ENCODE measurements at regions not wholly inside any gene's neighbourhood (a gene's known extent, or its start where the extent isn't known, plus 50 kb on each side); places are given as distances from the start of the nearest gene placed in this dataset.
A peak's percentile ranks its signal among the peaks of the same experiment; 100 is the strongest.

DNA sequence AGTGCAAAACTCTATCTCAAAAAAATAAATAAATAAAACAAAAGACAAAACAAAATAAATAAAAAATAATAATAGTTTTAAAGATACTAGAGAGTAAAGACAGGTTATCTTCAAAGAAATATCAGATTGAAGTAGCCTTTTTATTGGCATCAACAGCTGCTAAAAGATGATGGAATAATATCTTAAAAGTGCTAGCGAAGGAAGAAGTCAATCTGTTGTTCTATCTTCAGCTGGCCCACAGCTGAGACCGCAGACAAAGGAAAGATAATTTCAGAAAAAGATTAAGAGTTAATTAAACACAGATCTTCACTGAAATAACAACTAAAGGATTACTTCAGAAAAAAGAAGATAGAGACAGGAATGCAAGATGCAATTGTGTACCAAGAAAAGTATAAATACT lies 130.2 kb upstream of the PKDCC start:
- H3K79me2 ChIP-seq (ENCODE audit: control insufficient read depth, insufficient read depth, low read length, poor library complexity), result no peaks in the 10 kb centered on the region
- no peak overlapping the region for H3K9ac ChIP-seq (ENCODE audit: low read length)
- no peak overlapping the region for H4K8ac ChIP-seq (ENCODE audit: low read depth, low read length)
- no peak overlapping the region for H3K23ac ChIP-seq (ENCODE audit: low read length)
- H3K79me1 ChIP-seq (ENCODE audit: low read length), result no peaks in the 10 kb centered on the region
- no peak overlapping the region for H2BK120ac ChIP-seq (ENCODE audit: insufficient read depth, low read length, poor library complexity)
- no peak overlapping the region for H4K12ac ChIP-seq (ENCODE audit: low read depth, low read length)
- H2BK5ac ChIP-seq (ENCODE audit: low read depth, low read length, poor library complexity), result no peak overlapping the region
- DNase-seq, result no peak
- no peak overlapping the region for H4K91ac ChIP-seq (ENCODE audit: low read depth, low read length)
- H3K9me3 ChIP-seq (ENCODE audit: insufficient read depth, low read depth, low read length), result no peaks in the 10 kb centered on the region
- no peak overlapping the region for H3K18ac ChIP-seq (ENCODE audit: low read length)
- no peak overlapping the region for H2AFZ ChIP-seq (ENCODE audit: insufficient read depth, low read length, poor library complexity)
- peaks cover 0 to 7% of the 10 kb centered on the region in 2 experiments for H3K4me1 ChIP-seq (ENCODE audit: control insufficient read depth in 1 of 2, insufficient read depth in 2 of 2, low read length in 2 of 2)
- no peaks in the 10 kb centered on the region for H3K27me3 ChIP-seq (ENCODE audit: insufficient read depth, low read length)
- no peak overlapping the region for H2AK5ac ChIP-seq (ENCODE audit: low read length)
- no peak overlapping the region for H3K4me2 ChIP-seq (ENCODE audit: low read length)
- H3K27ac ChIP-seq (ENCODE audit: low read depth, low read length), result no peak overlapping the region
- no CpG with 5 or more reads among the region's 2 CpGs for whole genome bisulfite sequencing (ENCODE audit: extremely low coverage, insufficient coverage, insufficient read length)
- no peak overlapping the region for H3K4ac ChIP-seq (ENCODE audit: low read depth, low read length)
- H3K36me3 ChIP-seq (ENCODE audit: control insufficient read depth in 1 of 2, insufficient read depth in 2 of 2, low read length in 2 of 2), result no peaks in the 10 kb centered on the region
- no peak overlapping the region for H2BK12ac ChIP-seq (ENCODE audit: low read length)
- H3K14ac ChIP-seq (ENCODE audit: low read length), result no peak overlapping the region
- H3K4me3 ChIP-seq (ENCODE audit: low read depth, low read length), result no peak overlapping the region

DNA sequence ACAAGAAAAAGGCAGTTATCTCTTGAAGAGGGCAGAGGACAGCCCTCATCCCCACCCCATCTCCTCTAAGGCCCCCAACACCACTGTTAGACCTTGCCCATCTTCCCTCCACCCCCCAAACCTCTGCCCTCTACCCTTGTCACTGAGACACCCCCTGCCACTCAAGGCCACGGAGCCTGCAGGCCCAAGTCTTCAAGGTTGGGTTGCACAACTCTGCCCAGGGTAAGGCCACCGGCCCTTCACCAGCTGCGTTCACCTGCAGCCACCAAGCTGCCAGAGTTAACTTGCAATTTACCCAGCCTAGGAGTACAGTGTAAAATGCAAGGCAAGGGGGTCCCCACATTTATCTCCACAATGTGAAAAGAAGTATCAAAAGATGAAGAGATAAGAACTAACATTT lies 128.7 kb upstream of the PKDCC start:
- no peak overlapping the region for H2AFZ ChIP-seq (ENCODE audit: insufficient read depth, low read length, poor library complexity)
- H2BK5ac ChIP-seq (ENCODE audit: low read depth, low read length, poor library complexity), result no peak overlapping the region
- no peak overlapping the region for H3K27ac ChIP-seq (ENCODE audit: low read depth, low read length)
- H3K79me1 ChIP-seq (ENCODE audit: low read length), result peaks cover 5% of the 10 kb centered on the region
- H3K9ac ChIP-seq (ENCODE audit: low read length), result no peak overlapping the region
- no peaks in the 10 kb centered on the region for H3K36me3 ChIP-seq (ENCODE audit: control insufficient read depth in 1 of 2, insufficient read depth in 2 of 2, low read length in 2 of 2)
- H3K18ac ChIP-seq (ENCODE audit: low read length), result no peak overlapping the region
- no peak overlapping the region for H2BK120ac ChIP-seq (ENCODE audit: insufficient read depth, low read length, poor library complexity)
- H3K79me2 ChIP-seq (ENCODE audit: control insufficient read depth, insufficient read depth, low read length, poor library complexity), result no peaks in the 10 kb centered on the region
- DNase-seq, result no peak
- no peak overlapping the region for H4K12ac ChIP-seq (ENCODE audit: low read depth, low read length)
- H3K27me3 ChIP-seq (ENCODE audit: insufficient read depth, low read length), result no peaks in the 10 kb centered on the region
- no CpG with 5 or more reads among the region's 3 CpGs for WGBS (ENCODE audit: extremely low coverage, insufficient coverage, insufficient read length)
- H3K4me2 ChIP-seq (ENCODE audit: low read length), result no peak overlapping the region
- H3K4me1 ChIP-seq (ENCODE audit: control insufficient read depth in 1 of 2, insufficient read depth in 2 of 2, low read length in 2 of 2), result peaks cover 8 to 17% of the 10 kb centered on the region in 2 experiments
- H2AK5ac ChIP-seq (ENCODE audit: low read length), result no peak overlapping the region
- no peaks in the 10 kb centered on the region for H3K9me3 ChIP-seq (ENCODE audit: insufficient read depth, low read depth, low read length)
- no peak overlapping the region for H4K8ac ChIP-seq (ENCODE audit: low read depth, low read length)
- H4K91ac ChIP-seq (ENCODE audit: low read depth, low read length), result no peak overlapping the region
- H3K14ac ChIP-seq (ENCODE audit: low read length), result no peak overlapping the region
- no peak overlapping the region for H3K23ac ChIP-seq (ENCODE audit: low read length)
- no peak overlapping the region for H2BK12ac ChIP-seq (ENCODE audit: low read length)
- no peak overlapping the region for H3K4ac ChIP-seq (ENCODE audit: low read depth, low read length)
- H3K4me3 ChIP-seq (ENCODE audit: low read depth, low read length), result no peak overlapping the region

DNA sequence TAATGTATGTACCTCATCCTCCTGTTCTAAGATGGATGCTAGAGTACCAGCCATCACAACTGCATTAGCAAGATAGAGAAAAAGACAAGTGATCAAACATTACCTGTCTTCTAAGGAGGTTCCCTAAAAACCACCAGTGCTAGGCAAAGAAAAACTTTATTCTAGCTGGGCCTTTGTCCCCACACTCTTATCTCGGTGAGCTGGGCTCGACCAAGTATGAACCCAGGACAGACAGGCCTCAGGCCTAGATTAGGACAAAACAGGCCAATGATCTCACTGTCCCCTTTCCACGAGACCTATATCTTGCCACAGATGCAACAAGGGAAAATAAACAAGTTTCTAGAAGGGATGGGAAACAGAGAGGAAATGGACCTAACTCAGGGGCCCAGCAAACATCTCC lies 127.6 kb upstream of the PKDCC start:
- no peak overlapping the region for H4K12ac ChIP-seq (ENCODE audit: low read depth, low read length)
- peak overlapping the region; percentile 42 for H4K91ac ChIP-seq (ENCODE audit: low read depth, low read length)
- H3K79me1 ChIP-seq (ENCODE audit: low read length), result peaks cover 7% of the 10 kb centered on the region
- H3K9ac ChIP-seq (ENCODE audit: low read length), result no peak overlapping the region
- H3K4me2 ChIP-seq (ENCODE audit: low read length), result no peak overlapping the region
- H3K18ac ChIP-seq (ENCODE audit: low read length), result no peak overlapping the region
- no peak overlapping the region for H2BK120ac ChIP-seq (ENCODE audit: insufficient read depth, low read length, poor library complexity)
- no peak overlapping the region for H2AFZ ChIP-seq (ENCODE audit: insufficient read depth, low read length, poor library complexity)
- H3K4me1 ChIP-seq (ENCODE audit: control insufficient read depth in 1 of 2, insufficient read depth in 2 of 2, low read length in 2 of 2), result peaks cover 8 to 22% of the 10 kb centered on the region in 2 experiments
- no peak overlapping the region for H3K4ac ChIP-seq (ENCODE audit: low read depth, low read length)
- H2BK5ac ChIP-seq (ENCODE audit: low read depth, low read length, poor library complexity), result no peak overlapping the region
- no peaks in the 10 kb centered on the region for H3K9me3 ChIP-seq (ENCODE audit: insufficient read depth, low read depth, low read length)
- H3K14ac ChIP-seq (ENCODE audit: low read length), result no peak overlapping the region
- no peaks in the 10 kb centered on the region for H3K79me2 ChIP-seq (ENCODE audit: control insufficient read depth, insufficient read depth, low read length, poor library complexity)
- H3K36me3 ChIP-seq (ENCODE audit: control insufficient read depth in 1 of 2, insufficient read depth in 2 of 2, low read length in 2 of 2), result no peaks in the 10 kb centered on the region
- H3K27ac ChIP-seq (ENCODE audit: low read depth, low read length), result no peak overlapping the region
- WGBS (ENCODE audit: extremely low coverage, insufficient coverage, insufficient read length), result no CpG with 5 or more reads among the region's 3 CpGs
- H2AK5ac ChIP-seq (ENCODE audit: low read length), result no peak overlapping the region
- H3K23ac ChIP-seq (ENCODE audit: low read length), result no peak overlapping the region
- no peak overlapping the region for H4K8ac ChIP-seq (ENCODE audit: low read depth, low read length)
- DNase-seq, result no peak
- no peaks in the 10 kb centered on the region for H3K27me3 ChIP-seq (ENCODE audit: insufficient read depth, low read length)
- no peak overlapping the region for H3K4me3 ChIP-seq (ENCODE audit: low read depth, low read length)
- H2BK12ac ChIP-seq (ENCODE audit: low read length), result no peak overlapping the region

DNA sequence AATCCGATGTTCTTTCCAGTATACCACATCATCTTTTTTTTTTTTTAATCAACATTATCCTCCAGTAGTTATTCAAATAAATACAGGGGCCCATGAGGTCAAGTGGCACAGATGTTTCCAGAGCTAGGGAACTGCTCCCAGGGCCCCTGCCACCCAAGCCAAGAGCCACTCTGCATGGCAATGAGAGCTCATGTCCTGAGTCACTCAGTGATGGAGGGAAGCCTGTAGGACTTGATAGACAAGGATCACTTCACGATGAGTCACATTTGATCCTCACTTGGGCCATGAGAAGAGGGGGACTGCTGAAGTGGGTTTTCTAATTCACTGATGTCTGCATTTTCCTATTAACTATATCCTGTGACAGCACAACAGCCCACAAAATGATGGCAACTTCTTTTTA lies 127.0 kb upstream of the PKDCC start:
- no peaks in the 10 kb centered on the region for H3K27me3 ChIP-seq (ENCODE audit: insufficient read depth, low read length)
- no peak overlapping the region for H4K8ac ChIP-seq (ENCODE audit: low read depth, low read length)
- no peak overlapping the region for H3K4me2 ChIP-seq (ENCODE audit: low read length)
- H3K4me1 ChIP-seq (ENCODE audit: control insufficient read depth in 1 of 2, insufficient read depth in 2 of 2, low read length in 2 of 2), result peaks cover 8 to 22% of the 10 kb centered on the region in 2 experiments
- H3K9ac ChIP-seq (ENCODE audit: low read length), result no peak overlapping the region
- peak; percentile 9 to 64 for DNase-seq
- H4K12ac ChIP-seq (ENCODE audit: low read depth, low read length), result no peak overlapping the region
- H2BK12ac ChIP-seq (ENCODE audit: low read length), result peak overlapping the region; percentile 51
- peaks cover 7% of the 10 kb centered on the region for H3K79me1 ChIP-seq (ENCODE audit: low read length)
- no peaks in the 10 kb centered on the region for H3K79me2 ChIP-seq (ENCODE audit: control insufficient read depth, insufficient read depth, low read length, poor library complexity)
- H3K4me3 ChIP-seq (ENCODE audit: low read depth, low read length), result no peak overlapping the region
- no peak overlapping the region for H3K14ac ChIP-seq (ENCODE audit: low read length)
- no peak overlapping the region for H3K4ac ChIP-seq (ENCODE audit: low read depth, low read length)
- WGBS (ENCODE audit: extremely low coverage, insufficient coverage, insufficient read length), result no CpG with 5 or more reads among the region's 2 CpGs
- no peak overlapping the region for H2BK120ac ChIP-seq (ENCODE audit: insufficient read depth, low read length, poor library complexity)
- no peak overlapping the region for H2AK5ac ChIP-seq (ENCODE audit: low read length)
- H3K36me3 ChIP-seq (ENCODE audit: control insufficient read depth in 1 of 2, insufficient read depth in 2 of 2, low read length in 2 of 2), result no peaks in the 10 kb centered on the region
- no peak overlapping the region for H3K23ac ChIP-seq (ENCODE audit: low read length)
- H3K18ac ChIP-seq (ENCODE audit: low read length), result no peak overlapping the region
- no peak overlapping the region for H3K27ac ChIP-seq (ENCODE audit: low read depth, low read length)
- no peak overlapping the region for H4K91ac ChIP-seq (ENCODE audit: low read depth, low read length)
- no peaks in the 10 kb centered on the region for H3K9me3 ChIP-seq (ENCODE audit: insufficient read depth, low read depth, low read length)
- no peak overlapping the region for H2BK5ac ChIP-seq (ENCODE audit: low read depth, low read length, poor library complexity)
- H2AFZ ChIP-seq (ENCODE audit: insufficient read depth, low read length, poor library complexity), result no peak overlapping the region

All from trophoblast cell (in vitro differentiated cells and primary cell).